H9 (cell line): ENCODE measurements at regions not wholly inside any gene's neighbourhood (a gene's known extent, or its start where the extent isn't known, plus 50 kb on each side); places are given as distances from the start of the nearest gene placed in this dataset.

Experiments used
- DNase-seq: peaks from one replicate; pipeline ENCODE4 v3.0.0-alpha.2; 2017
- H2AFZ ChIP-seq: one replicate; pipeline ENCODE4 v1.6.1; 2013; ENCODE audit warnings: mild to moderate bottlenecking, low read length, control low read depth, moderate library complexity
- H2AK5ac ChIP-seq: 2 replicates; pipeline ENCODE4 v1.6.1; 2013; ENCODE audit warnings: low read length, control low read depth, mixed read lengths; ENCODE audit not compliant: insufficient read length
- H2BK120ac ChIP-seq: one replicate; pipeline ENCODE4 v1.6.1; 2013; ENCODE audit warnings: low read depth, mild to moderate bottlenecking, low read length, control low read depth, inconsistent platforms; ENCODE audit not compliant: poor library complexity, severe bottlenecking
- H2BK12ac ChIP-seq: 2 replicates; pipeline ENCODE4 v1.6.1; 2013; ENCODE audit warnings: low read length, control low read depth, mixed read lengths, low read depth; ENCODE audit not compliant: insufficient read length
- H2BK15ac ChIP-seq: 2 replicates; pipeline ENCODE4 v1.6.1; 2013; ENCODE audit warnings: low read depth, low read length, control low read depth
- H2BK20ac ChIP-seq: one replicate; pipeline ENCODE4 v1.6.1; 2013; ENCODE audit warnings: low read depth, mild to moderate bottlenecking, low read length, control low read depth, inconsistent platforms; ENCODE audit not compliant: poor library complexity, severe bottlenecking
- H2BK5ac ChIP-seq: 2 replicates; pipeline ENCODE4 v1.6.1; 2013; ENCODE audit warnings: low read length, control low read depth, mixed read lengths; ENCODE audit not compliant: insufficient read length
- H3K14ac ChIP-seq: 2 replicates; pipeline ENCODE4 v1.6.1; 2013; ENCODE audit warnings: low read length, control low read depth; ENCODE audit not compliant: insufficient read depth
- H3K18ac ChIP-seq: 2 replicates; pipeline ENCODE4 v1.6.1; 2013; ENCODE audit warnings: low read depth, mild to moderate bottlenecking, mixed read lengths, low read length, control low read depth; ENCODE audit not compliant: insufficient read length
- H3K23ac ChIP-seq: 2 replicates; pipeline ENCODE4 v1.6.1; 2013; ENCODE audit warnings: low read length, control low read depth, mixed read lengths, low read depth; ENCODE audit not compliant: insufficient read length
- H3K23me2 ChIP-seq: 2 replicates; pipeline ENCODE4 v1.6.1; 2013; ENCODE audit warnings: low read depth, mild to moderate bottlenecking, mixed read lengths, low read length, control low read depth; ENCODE audit not compliant: insufficient read length, poor library complexity, severe bottlenecking
- H3K27ac ChIP-seq: 2 replicates; pipeline ENCODE4 v1.5.1; 2013; ENCODE audit warnings: low read length, control low read depth, mixed read lengths, low read depth; ENCODE audit not compliant: insufficient read length
- H3K27me3 ChIP-seq: 2 replicates; pipeline ENCODE4 v1.6.1; 2013; ENCODE audit warnings: low read length, control low read depth, inconsistent platforms; ENCODE audit not compliant: insufficient read depth
- H3K4ac ChIP-seq: 2 replicates; pipeline ENCODE4 v1.6.1; 2013; ENCODE audit warnings: low read depth, mild to moderate bottlenecking, control low read depth, inconsistent platforms, low read length, moderate library complexity
- H3K4me1 ChIP-seq: 2 replicates; pipeline ENCODE4 v1.6.1; 2013; ENCODE audit warnings: low read length, control low read depth, inconsistent platforms; ENCODE audit not compliant: insufficient read depth
- H3K4me2 ChIP-seq: 2 replicates; pipeline ENCODE4 v1.6.1; 2013; ENCODE audit warnings: low read length, control low read depth, mixed read lengths; ENCODE audit not compliant: insufficient read length, insufficient read depth
- H3K56ac ChIP-seq: 2 replicates; pipeline ENCODE4 v1.6.1; 2013; ENCODE audit warnings: low read depth, mild to moderate bottlenecking, mixed read lengths, low read length, control low read depth; ENCODE audit not compliant: insufficient read length
- H3K79me1 ChIP-seq: 2 replicates; pipeline ENCODE4 v1.6.1; 2013; ENCODE audit warnings: low read depth, mild to moderate bottlenecking, moderate library complexity, low read length, control low read depth, inconsistent platforms; ENCODE audit not compliant: insufficient read depth, poor library complexity, severe bottlenecking
- H3K79me2 ChIP-seq: 2 replicates; pipeline ENCODE4 v1.6.1; 2013; ENCODE audit warnings: low read length, control low read depth, inconsistent platforms; ENCODE audit not compliant: insufficient read depth
- H3K9ac ChIP-seq: 2 replicates; pipeline ENCODE4 v1.6.1; 2013; ENCODE audit warnings: low read length, control low read depth, mixed read lengths; ENCODE audit not compliant: insufficient read length; ENCODE audit errors: extremely low read depth
- H3K9me3 ChIP-seq: one replicate; pipeline ENCODE4 v1.6.1; 2013; ENCODE audit warnings: low read depth, low read length, inconsistent platforms; ENCODE audit not compliant: control insufficient read depth
- H3T11ph ChIP-seq: one replicate; pipeline ENCODE4 v1.6.1; 2013; ENCODE audit warnings: mild to moderate bottlenecking, low read length, control low read depth, inconsistent platforms
- H4K20me1 ChIP-seq: one replicate; pipeline ENCODE4 v1.6.1; 2013; ENCODE audit not compliant: control insufficient read depth, insufficient read length, insufficient read depth
- H4K5ac ChIP-seq: 2 replicates; pipeline ENCODE4 v1.6.1; 2013; ENCODE audit warnings: low read depth, mild to moderate bottlenecking, mixed read lengths, low read length, control low read depth; ENCODE audit not compliant: insufficient read length
- H4K8ac ChIP-seq: replicated peaks from 2 replicates; pipeline ENCODE4 v1.6.1; 2013; ENCODE audit warnings: low read length, control low read depth, mixed read lengths, low read depth; ENCODE audit not compliant: insufficient read length
- H4K91ac ChIP-seq: 2 replicates; pipeline ENCODE4 v1.6.1; 2013; ENCODE audit warnings: low read depth, mild to moderate bottlenecking, moderate library complexity, mixed read lengths, low read length, control low read depth; ENCODE audit not compliant: insufficient read length
- H3K27ac Mint-ChIP-seq, 3 experiments: 2 replicates in 2 of 3; 3 replicates in 1 of 3; pipeline ENCODE4 v1.8.0; 2020 to 2021; ENCODE audit warnings: mixed read lengths in 3 of 3, mild to moderate bottlenecking in 1 of 3, moderate library complexity in 1 of 3
- H3K27me3 Mint-ChIP-seq: 2 replicates; pipeline ENCODE4 v1.8.0; 2021; ENCODE audit warnings: low read depth, mild to moderate bottlenecking, moderate library complexity, mixed read lengths
- H3K36me3 Mint-ChIP-seq, 3 experiments: 2 replicates in 2 of 3; 3 replicates in 1 of 3; pipeline ENCODE4 v1.8.0; 2020 to 2021; ENCODE audit warnings: low read depth in 3 of 3, mixed read lengths in 3 of 3; ENCODE audit not compliant: insufficient read depth in 1 of 3
- H3K4me1 Mint-ChIP-seq, 2 experiments: 2 replicates each; pipeline ENCODE4 v1.8.0; 2020; ENCODE audit warnings: mixed read lengths in 2 of 2
- H3K4me3 Mint-ChIP-seq, 2 experiments: 2 replicates in 1 of 2; 3 replicates in 1 of 2; pipeline ENCODE4 v1.8.0; 2020 to 2021; ENCODE audit warnings: mild to moderate bottlenecking in 2 of 2, mixed read lengths in 2 of 2, moderate library complexity in 1 of 2
- H3K9me3 Mint-ChIP-seq, 2 experiments: 2 replicates in 1 of 2; 3 replicates in 1 of 2; pipeline ENCODE4 v1.8.0; 2020; ENCODE audit warnings: mild to moderate bottlenecking in 2 of 2, mixed read lengths in 2 of 2, moderate library complexity in 1 of 2
- WGBS: extraction: QIAGEN DNeasy Blood & Tissue Kit; methylation state at CpG from one replicate; pipeline ENCODE4 v1.1.7; 2013; ENCODE audit warnings: missing lambda C conversion rate, low lambda C conversion rate, mixed read lengths; ENCODE audit not compliant: insufficient read length; ENCODE audit errors: extremely low coverage; 5-methylcytosine and 5-hydroxymethylcytosine counted together
- TF ChIP-seq, protein P1 (sequence below): fragments of 200-600 bp; sonication (generic); conservative IDR thresholded peaks from 3 replicates; pipeline ENCODE4 v1.8.0; 2021; ENCODE audit warnings: antibody characterized with exemption, mild to moderate bottlenecking

DNA sequence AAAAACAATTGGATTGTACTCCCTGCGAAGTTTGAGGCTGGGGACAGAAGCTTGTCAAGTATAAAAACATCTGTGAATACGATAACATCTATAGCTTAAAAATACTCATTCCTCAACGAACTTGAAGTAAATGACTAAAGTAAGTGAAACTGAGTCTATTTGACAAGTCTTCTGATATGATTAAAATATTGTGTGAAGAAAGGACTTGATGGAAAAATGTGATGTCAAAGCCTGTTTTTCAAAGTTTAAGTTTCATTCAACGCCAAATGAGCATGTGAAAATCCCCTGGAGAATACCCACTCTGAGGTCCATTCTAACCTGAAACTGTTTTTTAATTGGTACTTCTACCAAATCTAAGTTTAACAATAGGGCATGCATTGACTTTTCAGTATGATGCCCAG lies 122.3 kb upstream of the MDFIC start:
- Histone ChIP-seq H3K4me1 (no peaks in the 10 kb centered on the region; the same call in 1 of the 2 replicates), H3K18ac (no peak overlapping the region), H3K4me2 (no peak overlapping the region), H4K8ac (no peak overlapping the region), H2BK120ac (no peak overlapping the region), H2AK5ac (no peak overlapping the region), H3K4ac (no peak overlapping the region), H4K91ac (no peak overlapping the region), H3K9me3 (no peaks in the 10 kb centered on the region), H2AFZ (no peak overlapping the region), H2BK12ac (no peak overlapping the region), H2BK5ac (no peak overlapping the region), H2BK15ac (no peak overlapping the region), H4K5ac (no peak overlapping the region), H3K27me3 (no peaks in the 10 kb centered on the region), H3K56ac (no peak overlapping the region), H3K27ac (no peak overlapping the region), H3K79me1 (no peaks in the 10 kb centered on the region), H3K9ac (no peak overlapping the region), H3K23me2 (no peaks in the 10 kb centered on the region), H4K20me1 (no peaks in the 10 kb centered on the region), H3K23ac (no peak overlapping the region), H3K14ac (no peak overlapping the region), H3K79me2 (no peaks in the 10 kb centered on the region), H2BK20ac (no peak overlapping the region), H3T11ph (no peak overlapping the region)
- no peak for DNase-seq
- TF ChIP-seq, protein P1, sequence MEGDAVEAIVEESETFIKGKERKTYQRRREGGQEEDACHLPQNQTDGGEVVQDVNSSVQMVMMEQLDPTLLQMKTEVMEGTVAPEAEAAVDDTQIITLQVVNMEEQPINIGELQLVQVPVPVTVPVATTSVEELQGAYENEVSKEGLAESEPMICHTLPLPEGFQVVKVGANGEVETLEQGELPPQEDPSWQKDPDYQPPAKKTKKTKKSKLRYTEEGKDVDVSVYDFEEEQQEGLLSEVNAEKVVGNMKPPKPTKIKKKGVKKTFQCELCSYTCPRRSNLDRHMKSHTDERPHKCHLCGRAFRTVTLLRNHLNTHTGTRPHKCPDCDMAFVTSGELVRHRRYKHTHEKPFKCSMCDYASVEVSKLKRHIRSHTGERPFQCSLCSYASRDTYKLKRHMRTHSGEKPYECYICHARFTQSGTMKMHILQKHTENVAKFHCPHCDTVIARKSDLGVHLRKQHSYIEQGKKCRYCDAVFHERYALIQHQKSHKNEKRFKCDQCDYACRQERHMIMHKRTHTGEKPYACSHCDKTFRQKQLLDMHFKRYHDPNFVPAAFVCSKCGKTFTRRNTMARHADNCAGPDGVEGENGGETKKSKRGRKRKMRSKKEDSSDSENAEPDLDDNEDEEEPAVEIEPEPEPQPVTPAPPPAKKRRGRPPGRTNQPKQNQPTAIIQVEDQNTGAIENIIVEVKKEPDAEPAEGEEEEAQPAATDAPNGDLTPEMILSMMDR, result no peak
- H3K9me3 Mint-ChIP-seq, result no peaks in the 10 kb centered on the region
- H3K27me3 Mint-ChIP-seq, result no peaks in the 10 kb centered on the region
- WGBS, result no CpG with 5 or more reads among the region's 4 CpGs
- no peak overlapping the region for H3K27ac Mint-ChIP-seq
- no peaks in the 10 kb centered on the region for H3K4me1 Mint-ChIP-seq
- H3K4me3 Mint-ChIP-seq, result no peak overlapping the region
- no peaks in the 10 kb centered on the region for H3K36me3 Mint-ChIP-seq
